CD8-positive, alpha-beta memory T cell (primary cell): ENCODE measurements at regions not wholly inside any gene's neighbourhood (a gene's known extent, or its start where the extent isn't known, plus 50 kb on each side); places are given as distances from the start of the nearest gene placed in this dataset.
A peak's percentile ranks its signal among the peaks of the same experiment; 100 is the strongest.

ENCODE experiments used
- CTCF ChIA-PET: fragments of 350-600 bp; sonication (Branson Sonifier 250); formaldehyde crosslinking; loops from one replicate; lab custom pipeline; 2021; ENCODE audit warnings: antibody characterized with exemption; lab: Charles Lee
- POLR2A ChIA-PET: fragments of 350-600 bp; sonication (Branson Sonifier 250); formaldehyde crosslinking; loops from one replicate; lab custom pipeline; 2021; ENCODE audit warnings: antibody characterized with exemption; lab: Charles Lee
- DNase-seq, 5 donors: peaks; one replicate each; pipeline versions ENCODE4 v3.0.0 to v3.0.0-alpha.2; 2020 to 2022; ENCODE audit warnings: mixed read lengths in 1 of 5
- H3K27ac ChIP-seq: one replicate; pipeline ENCODE4 v1.7.0; 2013; ENCODE audit warnings: low read depth, mild to moderate bottlenecking, low read length, moderate library complexity
- H3K27me3 ChIP-seq: 2 replicates; pipeline ENCODE4 v1.7.0; 2013; ENCODE audit warnings: low read length, mild to moderate bottlenecking; ENCODE audit not compliant: insufficient read depth, poor library complexity, severe bottlenecking
- H3K36me3 ChIP-seq: 2 replicates; pipeline ENCODE4 v1.7.0; 2013; ENCODE audit warnings: mild to moderate bottlenecking, low read length, moderate library complexity; ENCODE audit not compliant: insufficient read depth
- H3K4me1 ChIP-seq: 2 replicates; pipeline ENCODE4 v1.7.0; 2013; ENCODE audit warnings: mild to moderate bottlenecking, low read length, moderate library complexity; ENCODE audit not compliant: insufficient read depth
- H3K4me3 ChIP-seq: 2 replicates; pipeline ENCODE4 v1.7.0; 2013; ENCODE audit warnings: mild to moderate bottlenecking, low read length
- H3K9me3 ChIP-seq: 2 replicates; pipeline ENCODE4 v1.7.0; 2013; ENCODE audit warnings: mild to moderate bottlenecking, low read length
- H3K27ac Mint-ChIP-seq, 8 donors: one replicate each; pipeline ENCODE4 v1.8.0; 2020 to 2021; ENCODE audit warnings: mixed read lengths in 8 of 8, mild to moderate bottlenecking in 6 of 8, inconsistent platforms in 3 of 8, moderate library complexity in 3 of 8
- H3K27me3 Mint-ChIP-seq, 2 donors: one replicate each; pipeline ENCODE4 v1.8.0; 2020 to 2021; ENCODE audit warnings: mixed read lengths in 2 of 2, mild to moderate bottlenecking in 1 of 2, moderate library complexity in 1 of 2
- H3K36me3 Mint-ChIP-seq, 3 donors: one replicate each; pipeline ENCODE4 v1.8.0; 2020 to 2021; ENCODE audit warnings: mixed read lengths in 3 of 3, inconsistent platforms in 1 of 3, mild to moderate bottlenecking in 1 of 3
- H3K4me1 Mint-ChIP-seq, 3 donors: one replicate each; pipeline ENCODE4 v1.8.0; 2020 to 2021; ENCODE audit warnings: mixed read lengths in 3 of 3, inconsistent platforms in 1 of 3, mild to moderate bottlenecking in 1 of 3
- H3K4me3 Mint-ChIP-seq, 7 donors: one replicate each; pipeline ENCODE4 v1.8.0; 2020 to 2021; ENCODE audit warnings: mixed read lengths in 7 of 7, mild to moderate bottlenecking in 6 of 7, moderate library complexity in 4 of 7, inconsistent platforms in 2 of 7
- H3K9me3 Mint-ChIP-seq, 5 donors: one replicate each; pipeline ENCODE4 v1.8.0; 2020 to 2022; ENCODE audit warnings: mixed read lengths in 5 of 5, mild to moderate bottlenecking in 3 of 5, moderate library complexity in 2 of 5, inconsistent platforms in 1 of 5

DNA sequence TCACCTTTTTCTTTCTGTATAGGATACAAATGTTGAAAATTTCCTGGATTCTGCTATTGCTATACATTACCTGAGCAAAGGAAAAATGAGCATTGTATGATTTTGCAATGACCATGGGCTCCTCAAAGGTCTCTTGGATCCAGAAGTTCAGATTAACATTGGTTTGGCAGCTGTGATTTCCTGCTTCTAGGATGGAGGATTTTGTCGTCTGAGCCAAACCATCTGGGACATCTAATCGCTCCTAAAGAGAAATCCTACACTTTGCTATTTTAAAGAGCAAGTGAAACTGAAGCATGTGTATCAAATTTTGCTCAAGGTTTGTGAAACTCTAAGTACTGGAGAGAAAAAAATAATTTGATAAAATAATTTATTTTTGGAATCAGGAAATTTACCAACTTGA lies 115.1 kb upstream of the ST6GAL2 start:
- no peak for DNase-seq
- ChIA-PET CTCF (no interaction called here), POLR2A (no interaction called here)
- Histone ChIP-seq H3K4me1 (no peaks in the 10 kb centered on the region), H3K27ac (no peak overlapping the region), H3K36me3 (no peaks in the 10 kb centered on the region), H3K4me3 (no peak overlapping the region), H3K27me3 (no peaks in the 10 kb centered on the region), H3K9me3 (no peaks in the 10 kb centered on the region)
- no peak overlapping the region for H3K27ac Mint-ChIP-seq
- peaks cover 0 to 8% (median 5%) of the 10 kb centered on the region in 5 donors for H3K9me3 Mint-ChIP-seq
- H3K4me3 Mint-ChIP-seq, result no peak overlapping the region
- H3K4me1 Mint-ChIP-seq, result no peaks in the 10 kb centered on the region
- H3K27me3 Mint-ChIP-seq, result no peaks in the 10 kb centered on the region
- no peaks in the 10 kb centered on the region for H3K36me3 Mint-ChIP-seq

DNA sequence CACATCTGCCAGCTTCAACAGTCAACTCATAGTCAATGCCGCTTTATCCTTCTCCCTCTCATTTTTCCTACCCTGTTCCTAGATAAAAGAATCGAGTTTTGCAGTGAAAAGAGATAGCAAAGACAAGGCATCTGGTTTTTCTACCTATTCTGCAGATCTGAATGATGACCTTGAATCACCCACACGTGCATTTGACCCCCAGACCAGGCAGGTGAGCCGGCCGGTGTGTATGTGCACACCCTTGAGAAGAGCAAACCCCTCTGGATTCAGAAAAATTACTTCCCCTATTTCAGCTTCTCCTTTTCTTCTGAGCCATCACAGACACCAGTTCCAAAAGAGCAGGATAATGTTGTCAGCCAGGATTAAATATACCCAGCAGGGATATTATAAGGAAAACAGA lies 115.6 kb upstream of the ST6GAL2 start:
- CTCF ChIA-PET, result no interaction called here
- POLR2A ChIA-PET, result no interaction called here
- no peaks in the 10 kb centered on the region for H3K9me3 ChIP-seq
- no peak overlapping the region for H3K4me3 ChIP-seq
- H3K4me1 Mint-ChIP-seq, result no peaks in the 10 kb centered on the region
- no peaks in the 10 kb centered on the region for H3K36me3 ChIP-seq
- H3K4me1 ChIP-seq, result no peaks in the 10 kb centered on the region
- H3K9me3 Mint-ChIP-seq, result peaks cover 0 to 10% (median 8%) of the 10 kb centered on the region in 5 donors
- no peaks in the 10 kb centered on the region for H3K27me3 Mint-ChIP-seq
- no peak overlapping the region for H3K4me3 Mint-ChIP-seq
- H3K27me3 ChIP-seq, result no peaks in the 10 kb centered on the region
- H3K27ac ChIP-seq, result no peak overlapping the region
- H3K27ac Mint-ChIP-seq, result no peak overlapping the region
- no peak for DNase-seq
- H3K36me3 Mint-ChIP-seq, result no peaks in the 10 kb centered on the region

DNA sequence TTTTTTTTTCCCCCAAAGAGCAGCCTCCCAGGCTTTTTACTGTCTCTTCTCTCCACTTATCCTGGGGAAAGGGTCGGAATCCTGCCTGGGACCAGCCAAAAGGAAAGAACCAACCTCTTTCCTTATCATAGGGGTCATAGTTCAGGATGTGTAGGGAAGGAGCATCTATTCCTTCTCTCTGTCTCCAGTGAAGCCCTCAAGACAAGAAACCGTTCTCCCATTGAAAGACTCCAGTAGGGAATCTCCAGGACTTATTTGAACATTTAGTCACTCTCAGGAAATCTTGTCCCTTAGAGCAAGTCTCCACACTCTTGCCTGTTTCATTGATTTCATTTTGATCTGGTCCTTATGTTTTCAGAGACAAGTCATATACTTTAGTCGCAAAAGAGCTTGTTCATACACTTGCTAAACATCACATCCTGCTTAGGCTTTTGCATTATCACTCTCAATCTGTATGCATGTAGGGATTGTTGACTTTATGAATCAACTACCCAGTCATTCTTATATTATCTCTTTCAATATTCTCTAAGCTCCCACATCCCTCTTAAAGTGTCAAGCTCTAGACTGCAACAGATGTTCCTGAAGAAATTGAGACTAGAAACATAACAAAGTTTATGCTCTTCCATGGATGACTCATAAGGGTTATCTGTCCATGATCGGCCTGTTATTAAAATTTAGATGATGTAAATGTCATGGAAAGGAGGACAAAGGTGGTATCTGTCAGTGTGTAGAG lies 116.2 kb upstream of the ST6GAL2 start:
- no peaks in the 10 kb centered on the region for H3K27me3 Mint-ChIP-seq
- CTCF ChIA-PET, result no interaction called here
- Histone ChIP-seq H3K27me3 (no peaks in the 10 kb centered on the region), H3K9me3 (no peaks in the 10 kb centered on the region), H3K27ac (no peak overlapping the region), H3K4me1 (no peaks in the 10 kb centered on the region), H3K36me3 (no peaks in the 10 kb centered on the region), H3K4me3 (no peak overlapping the region)
- POLR2A ChIA-PET, result no interaction called here
- H3K4me1 Mint-ChIP-seq, result no peaks in the 10 kb centered on the region
- peaks cover 0 to 10% (median 8%) of the 10 kb centered on the region in 5 donors for H3K9me3 Mint-ChIP-seq
- no peak overlapping the region for H3K4me3 Mint-ChIP-seq
- no peak for DNase-seq
- no peak overlapping the region for H3K27ac Mint-ChIP-seq
- H3K36me3 Mint-ChIP-seq, result no peaks in the 10 kb centered on the region

DNA sequence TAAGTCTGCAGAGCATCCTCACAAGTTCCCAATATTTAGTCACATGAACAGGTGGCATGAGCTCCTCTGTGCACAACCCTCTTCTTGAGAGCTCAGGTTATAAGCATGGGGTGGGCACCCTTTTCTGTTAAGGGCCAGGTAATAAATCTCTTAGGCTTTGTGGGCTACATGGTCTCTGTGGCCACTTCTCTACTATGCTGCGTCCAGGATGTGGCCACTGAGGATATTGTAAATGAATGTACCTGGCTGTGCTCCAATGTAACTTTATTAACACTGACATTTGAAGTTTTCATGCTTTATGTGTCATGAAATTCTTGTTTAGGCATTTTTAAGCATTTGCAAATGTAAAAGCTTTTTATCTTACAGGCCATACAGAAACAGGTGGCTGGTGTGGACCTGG lies 116.8 kb upstream of the ST6GAL2 start:
- Histone ChIP-seq H3K27me3 (no peaks in the 10 kb centered on the region), H3K36me3 (no peaks in the 10 kb centered on the region), H3K27ac (no peak overlapping the region), H3K4me1 (no peaks in the 10 kb centered on the region), H3K9me3 (no peaks in the 10 kb centered on the region), H3K4me3 (no peak overlapping the region)
- no peaks in the 10 kb centered on the region for H3K27me3 Mint-ChIP-seq
- H3K4me1 Mint-ChIP-seq, result no peaks in the 10 kb centered on the region
- ChIA-PET CTCF (interaction anchor here (1.1 kb wide), 1 partner anchor 11 kb away, joined by 3 read pairs; no protein-coding TSS in a partner anchor), POLR2A (no interaction called here)
- no peak overlapping the region for H3K4me3 Mint-ChIP-seq
- DNase-seq, result no peak
- no peak overlapping the region for H3K27ac Mint-ChIP-seq
- peaks cover 0 to 10% (median 3%) of the 10 kb centered on the region in 5 donors for H3K9me3 Mint-ChIP-seq
- H3K36me3 Mint-ChIP-seq, result no peaks in the 10 kb centered on the region

DNA sequence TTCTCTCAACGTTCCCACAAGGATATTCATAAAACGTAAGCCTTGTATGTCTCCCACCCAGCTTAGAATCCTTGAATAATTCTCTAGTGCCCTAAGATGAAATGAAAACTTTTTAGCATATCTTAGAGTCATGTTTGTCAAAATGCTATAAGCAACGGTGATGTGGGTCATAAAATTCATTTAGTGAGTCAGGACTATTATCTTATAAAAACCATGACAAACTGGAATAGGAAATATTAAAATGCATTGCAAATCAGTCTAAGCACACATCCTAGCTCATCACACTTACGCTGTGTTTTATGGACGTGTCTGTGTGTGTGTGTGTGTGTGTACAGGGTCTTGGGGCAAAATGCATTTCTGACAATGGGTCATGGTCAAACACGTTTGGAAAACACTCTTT lies 119.9 kb upstream of the ST6GAL2 start:
- Histone ChIP-seq H3K36me3 (no peaks in the 10 kb centered on the region), H3K9me3 (no peaks in the 10 kb centered on the region), H3K27me3 (no peaks in the 10 kb centered on the region), H3K4me1 (no peaks in the 10 kb centered on the region), H3K27ac (no peak overlapping the region), H3K4me3 (no peak overlapping the region)
- POLR2A ChIA-PET, result no interaction called here
- Mint-ChIP-seq H3K27me3 (no peaks in the 10 kb centered on the region), H3K4me1 (no peaks in the 10 kb centered on the region), H3K36me3 (no peaks in the 10 kb centered on the region), H3K4me3 (no peak overlapping the region), H3K9me3 (peaks cover 0 to 6% (median 3%) of the 10 kb centered on the region in 5 donors), H3K27ac (no peak overlapping the region)
- CTCF ChIA-PET, result no interaction called here
- no peak for DNase-seq

DNA sequence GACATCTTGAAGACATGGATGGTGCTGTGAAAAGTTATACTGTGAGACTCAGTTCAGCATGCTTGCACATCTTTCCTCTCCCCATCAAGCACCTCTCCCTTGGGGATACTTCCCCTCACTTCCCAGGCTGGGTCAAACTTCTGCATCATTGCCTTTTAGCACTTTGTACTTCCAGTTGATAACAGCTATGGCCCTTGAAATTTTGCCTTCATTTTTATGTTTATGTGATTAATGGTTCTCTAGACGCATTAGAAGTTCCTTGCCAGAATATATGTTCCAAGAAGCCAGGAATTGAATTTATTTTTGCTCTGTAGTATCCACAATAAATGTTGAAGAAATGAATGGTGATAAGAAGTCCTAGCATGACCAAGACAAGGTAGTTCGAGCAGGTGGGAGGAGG lies 120.9 kb upstream of the ST6GAL2 start:
- H3K4me1 Mint-ChIP-seq, result no peaks in the 10 kb centered on the region
- no peaks in the 10 kb centered on the region for H3K27me3 Mint-ChIP-seq
- ChIA-PET POLR2A (no interaction called here), CTCF (no interaction called here)
- no peaks in the 10 kb centered on the region for H3K36me3 Mint-ChIP-seq
- no peak overlapping the region for H3K4me3 Mint-ChIP-seq
- no peaks in the 10 kb centered on the region for H3K4me1 ChIP-seq
- no peak overlapping the region for H3K27ac ChIP-seq
- H3K9me3 Mint-ChIP-seq, result peaks cover 0 to 6% (median 3%) of the 10 kb centered on the region in 5 donors
- no peaks in the 10 kb centered on the region for H3K9me3 ChIP-seq
- DNase-seq, result no peak
- no peaks in the 10 kb centered on the region for H3K36me3 ChIP-seq
- no peak overlapping the region for H3K4me3 ChIP-seq
- H3K27ac Mint-ChIP-seq, result peak overlapping the region in 1 of 8 donors; percentile 39
- H3K27me3 ChIP-seq, result no peaks in the 10 kb centered on the region

DNA sequence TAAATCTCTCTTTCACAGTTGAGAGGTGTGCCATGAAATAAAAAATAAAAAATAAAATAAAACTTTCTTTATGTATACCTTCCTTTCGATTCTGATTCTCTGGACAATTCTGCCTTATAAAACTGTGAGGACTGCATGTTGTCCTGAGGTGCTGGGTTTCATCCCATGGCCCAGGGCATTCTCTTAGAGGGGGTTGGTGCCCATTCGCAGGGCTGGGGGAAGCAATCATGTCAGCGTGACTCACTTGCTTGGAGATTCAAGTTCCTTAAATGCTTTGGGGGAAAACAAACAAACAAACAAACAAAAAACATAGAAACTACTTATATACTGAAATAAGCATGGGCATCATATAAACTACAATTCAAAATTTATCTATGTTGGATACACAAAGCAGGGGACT lies 122.0 kb upstream of the ST6GAL2 start:
- Mint-ChIP-seq H3K27me3 (no peaks in the 10 kb centered on the region), H3K4me1 (no peaks in the 10 kb centered on the region), H3K36me3 (no peaks in the 10 kb centered on the region), H3K4me3 (no peak overlapping the region), H3K9me3 (peaks cover 0 to 6% (median 3%) of the 10 kb centered on the region in 5 donors), H3K27ac (no peak overlapping the region)
- ChIA-PET CTCF (no interaction called here), POLR2A (no interaction called here)
- Histone ChIP-seq H3K36me3 (no peaks in the 10 kb centered on the region), H3K4me1 (no peaks in the 10 kb centered on the region), H3K9me3 (no peaks in the 10 kb centered on the region), H3K4me3 (no peak overlapping the region), H3K27ac (no peak overlapping the region), H3K27me3 (no peaks in the 10 kb centered on the region)
- DNase-seq, result no peak

DNA sequence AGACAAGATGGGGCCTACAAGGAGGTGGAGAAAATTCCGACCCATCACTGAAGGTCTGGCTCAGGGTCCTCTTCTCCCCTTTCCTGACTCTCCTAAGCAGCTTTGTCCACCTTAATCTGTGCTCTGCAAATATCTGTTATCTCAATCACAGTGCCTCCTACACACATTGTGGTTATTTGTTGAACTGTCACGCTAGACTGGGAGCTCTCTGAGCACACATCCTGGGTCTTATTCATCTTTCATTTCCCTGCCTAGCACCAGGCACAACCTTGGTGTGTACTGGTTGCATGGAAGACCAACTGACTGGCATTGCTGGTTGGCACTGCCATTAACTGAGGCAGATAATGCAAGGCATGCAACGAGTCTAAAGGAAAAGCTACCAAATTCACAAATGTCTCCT lies 122.9 kb upstream of the ST6GAL2 start:
- Mint-ChIP-seq H3K27ac (no peak overlapping the region), H3K36me3 (no peaks in the 10 kb centered on the region), H3K27me3 (no peaks in the 10 kb centered on the region), H3K4me3 (no peak overlapping the region), H3K4me1 (no peaks in the 10 kb centered on the region), H3K9me3 (peaks cover 0 to 6% (median 3%) of the 10 kb centered on the region in 5 donors)
- no peaks in the 10 kb centered on the region for H3K36me3 ChIP-seq
- no peak overlapping the region for H3K4me3 ChIP-seq
- H3K4me1 ChIP-seq, result no peaks in the 10 kb centered on the region
- no peaks in the 10 kb centered on the region for H3K9me3 ChIP-seq
- no peaks in the 10 kb centered on the region for H3K27me3 ChIP-seq
- CTCF ChIA-PET, result no interaction called here
- no peak for DNase-seq
- POLR2A ChIA-PET, result no interaction called here
- no peak overlapping the region for H3K27ac ChIP-seq
